ENCODE measurements at regions not wholly inside any gene's neighbourhood (a gene's known extent, or its start where the extent isn't known, plus 50 kb on each side); places are given as distances from the start of the nearest gene placed in this dataset.
"Not testable (repeated sequence)": the region's sequence is repeated elsewhere in the genome, so short reads cannot be mapped to it uniquely, and the experiment has no call there.

DNA sequence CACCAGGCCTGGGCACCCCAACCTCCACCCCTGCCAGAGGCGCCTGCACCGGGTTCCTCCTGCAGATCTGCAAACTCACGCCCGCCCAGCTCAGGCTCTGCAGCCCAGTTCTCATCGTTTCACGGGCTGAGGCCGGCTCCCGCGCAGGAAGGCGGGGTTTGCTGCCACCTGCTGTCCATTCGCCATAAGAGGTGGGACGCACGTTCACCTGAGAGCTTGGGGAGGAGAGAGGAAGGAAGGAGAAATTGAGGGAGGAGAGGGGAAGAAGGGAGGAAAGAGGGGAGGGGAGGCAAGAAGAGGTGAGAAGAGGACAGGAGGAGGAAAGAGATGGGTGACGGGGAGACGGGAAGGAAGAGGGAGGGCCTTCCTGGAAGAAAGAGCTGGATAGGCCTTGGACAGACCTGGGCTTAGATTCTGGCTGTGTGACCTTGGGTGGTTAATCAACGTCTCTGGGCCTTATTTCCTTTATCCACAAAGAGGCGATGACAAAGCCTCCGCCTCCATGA lies 114.5 kb downstream of the ADRA2C start:
- peak; percentile 47 for DNase-seq (ENCODE audit: low spot score)

DNA sequence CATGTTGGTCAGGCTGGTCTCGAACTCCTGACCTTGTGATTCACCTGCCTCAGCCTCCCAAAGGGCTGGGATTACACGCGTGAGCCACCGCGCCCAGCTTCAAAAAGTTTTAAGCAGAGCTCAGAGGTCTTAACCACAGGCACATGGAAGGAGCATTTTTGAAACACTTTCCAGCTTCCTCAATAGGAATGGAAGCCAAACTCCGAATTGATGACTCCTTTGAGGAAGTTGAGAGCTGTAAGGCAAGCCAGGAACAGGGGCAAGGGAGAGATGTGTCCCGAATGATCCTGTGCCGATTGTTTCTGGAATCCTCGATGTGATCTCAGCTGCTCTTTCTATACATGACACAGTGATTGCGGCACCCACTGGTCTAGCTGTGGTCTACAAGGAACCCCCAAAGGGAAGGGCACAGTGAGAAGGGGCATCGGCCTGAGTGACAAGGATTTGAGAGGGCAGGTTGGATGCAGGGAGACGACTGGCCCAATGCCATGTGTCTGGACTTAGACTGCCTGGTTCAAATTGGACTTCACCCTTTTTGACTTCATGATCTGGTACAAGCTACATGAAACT lies 116.2 kb downstream of the ADRA2C start:
- DNase-seq (ENCODE audit: low spot score), result not testable (repeated sequence)

DNA sequence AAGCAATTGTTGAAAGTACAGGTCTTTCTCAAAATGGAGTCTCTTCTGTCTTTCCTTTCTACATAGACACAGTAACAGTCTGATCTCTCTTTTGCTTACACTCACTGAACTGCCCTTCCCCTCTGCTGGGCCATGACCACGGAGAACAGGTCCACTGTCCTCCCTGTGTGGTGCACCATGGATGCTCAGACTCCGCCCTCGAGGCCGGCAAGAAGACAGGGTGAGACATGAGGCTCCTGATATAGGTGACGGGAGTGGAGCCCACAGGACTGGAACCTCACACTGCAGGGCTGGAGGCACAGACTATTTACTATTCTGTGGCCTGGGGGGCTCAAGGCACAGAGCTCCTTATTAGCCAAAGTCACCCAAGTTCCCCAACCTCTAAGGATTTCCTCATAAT lies 118.1 kb downstream of the ADRA2C start:
- not testable (repeated sequence) for DNase-seq (ENCODE audit: low spot score)

DNA sequence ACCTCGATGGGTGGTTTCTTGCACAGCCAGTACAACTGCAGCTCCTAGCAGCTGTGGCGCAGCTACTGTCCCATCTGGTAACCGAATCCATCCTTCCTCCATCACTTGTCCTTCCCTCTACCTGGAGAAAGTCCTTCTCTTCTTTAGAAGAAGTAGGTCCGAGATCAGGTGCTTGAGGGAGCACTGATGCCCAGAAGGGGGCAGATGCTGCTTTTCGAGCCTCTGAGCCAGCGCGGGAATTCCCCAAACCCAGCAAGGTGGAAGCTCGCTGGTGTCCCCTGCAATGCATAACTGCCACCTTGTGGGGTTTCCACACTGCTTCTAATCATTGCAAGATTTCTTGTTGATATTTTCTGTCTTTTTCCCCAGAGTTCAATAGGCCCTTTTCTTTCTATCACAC lies 127.4 kb downstream of the ADRA2C start:
- DNase-seq (ENCODE audit: low spot score), result not testable (repeated sequence)

DNA sequence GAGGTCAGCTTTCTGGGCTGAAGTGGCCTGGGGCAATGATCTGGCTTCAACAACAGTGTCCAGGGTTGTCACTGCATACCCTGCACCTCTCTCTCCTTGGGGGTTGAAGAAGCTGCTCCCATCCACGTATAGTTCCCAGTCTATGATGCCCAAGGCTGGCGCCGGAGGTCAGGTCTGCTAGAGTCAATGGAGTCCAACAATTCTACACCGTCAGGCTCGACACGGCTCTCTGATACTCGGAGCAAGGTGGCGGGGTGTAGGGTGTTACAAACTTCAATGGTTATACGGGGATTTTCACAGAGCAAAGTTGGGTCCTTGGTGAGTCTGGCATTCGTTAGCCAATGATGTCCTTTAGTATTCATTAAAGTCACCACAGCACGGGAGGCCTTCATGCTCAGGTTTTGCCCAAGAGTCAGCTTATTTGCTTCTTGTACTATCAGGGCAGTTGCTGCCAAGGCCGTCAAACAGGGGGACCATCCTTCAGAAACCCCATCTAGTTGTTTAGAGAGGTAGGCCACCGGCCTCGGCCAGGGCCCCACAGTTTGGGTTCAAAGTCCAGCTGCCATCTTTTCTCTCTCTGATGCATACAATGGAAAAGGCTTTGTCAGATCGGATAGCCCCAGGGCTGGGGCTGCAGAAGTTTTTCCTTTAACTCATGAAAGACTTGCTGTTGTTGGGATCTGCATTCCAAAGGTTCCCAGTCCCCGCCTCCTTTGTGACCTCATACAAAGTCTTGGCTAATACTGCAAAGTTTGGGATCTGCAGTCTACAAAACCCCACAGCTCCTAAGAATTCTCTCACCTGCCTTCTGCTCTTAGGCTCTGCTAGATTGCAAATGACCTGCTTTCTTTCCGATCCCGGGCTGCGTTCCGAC lies 128.1 kb downstream of the ADRA2C start:
- not testable (repeated sequence) for DNase-seq (ENCODE audit: low spot score)

DNA sequence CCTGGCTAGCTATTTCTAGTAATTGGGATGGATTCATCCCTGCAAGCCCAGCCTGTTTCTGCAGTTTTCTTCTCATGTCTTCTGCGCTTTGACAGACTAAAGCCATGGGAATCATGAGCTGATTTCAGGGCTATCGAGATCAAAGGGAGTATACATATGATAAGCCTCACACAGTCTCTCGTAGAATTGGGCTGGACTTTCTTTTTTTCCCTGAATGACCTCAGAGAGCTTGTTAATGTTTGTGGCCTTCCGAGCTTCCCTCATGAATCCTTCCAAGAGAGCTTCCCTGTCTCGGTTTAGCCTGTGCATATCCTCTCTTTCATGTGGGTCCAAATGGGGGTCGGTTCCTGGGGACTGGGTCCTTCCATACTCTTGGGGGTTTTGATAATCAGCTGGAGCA lies 130.3 kb downstream of the ADRA2C start:
- no peak for DNase-seq (ENCODE audit: low spot score)

DNA sequence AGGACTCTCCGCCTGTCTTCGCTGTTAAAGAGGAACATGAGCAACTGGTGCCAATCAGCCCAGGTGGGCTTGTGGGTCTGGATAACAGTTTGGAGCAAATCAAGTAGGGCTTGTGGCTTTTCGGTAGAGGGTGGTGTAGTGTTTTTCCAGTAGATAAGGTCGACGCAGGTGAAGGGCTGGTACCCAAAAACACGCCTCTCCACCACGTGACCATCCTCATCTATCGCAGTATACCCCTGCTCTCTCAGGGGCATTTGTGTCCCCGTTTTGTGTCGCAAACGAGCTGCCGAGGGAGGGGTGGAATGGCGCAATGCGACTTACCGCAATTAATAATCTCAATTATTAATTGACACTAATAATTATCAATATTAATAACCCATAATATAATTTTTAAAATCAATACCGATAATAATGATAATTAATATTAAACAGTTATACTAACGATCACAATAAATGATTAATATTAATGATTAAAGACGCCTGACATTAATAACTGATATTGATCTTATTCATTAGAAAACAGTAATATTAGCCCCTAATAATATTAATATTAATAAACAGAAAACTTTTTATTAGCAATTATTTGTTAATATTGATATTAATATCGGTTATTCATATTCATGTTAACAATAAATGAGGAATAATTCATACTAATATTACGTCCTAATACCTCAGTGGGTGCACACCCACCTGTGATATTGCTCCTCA lies 130.8 kb downstream of the ADRA2C start:
- not testable (repeated sequence) for DNase-seq (ENCODE audit: low spot score)

DNA sequence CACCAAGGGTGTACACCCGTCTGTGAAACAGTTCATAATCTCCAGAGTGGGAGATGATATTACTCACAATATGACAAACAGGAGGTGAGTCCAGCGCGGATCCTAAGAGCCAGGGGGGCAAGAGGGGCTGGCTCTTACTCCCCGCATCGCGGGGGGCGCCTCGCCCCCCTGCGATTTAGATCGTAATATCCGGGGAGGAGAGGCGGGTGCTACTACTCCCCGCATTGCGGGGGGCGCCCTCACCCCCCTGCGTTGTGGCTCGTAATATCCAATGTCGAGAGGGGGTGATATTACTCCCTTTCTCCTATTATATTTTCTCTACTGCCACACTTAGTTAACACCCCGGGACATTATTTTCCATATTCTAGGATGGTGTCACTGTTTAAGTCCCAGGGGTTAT lies 131.9 kb downstream of the ADRA2C start:
- no peak for DNase-seq (ENCODE audit: low spot score)

DNA sequence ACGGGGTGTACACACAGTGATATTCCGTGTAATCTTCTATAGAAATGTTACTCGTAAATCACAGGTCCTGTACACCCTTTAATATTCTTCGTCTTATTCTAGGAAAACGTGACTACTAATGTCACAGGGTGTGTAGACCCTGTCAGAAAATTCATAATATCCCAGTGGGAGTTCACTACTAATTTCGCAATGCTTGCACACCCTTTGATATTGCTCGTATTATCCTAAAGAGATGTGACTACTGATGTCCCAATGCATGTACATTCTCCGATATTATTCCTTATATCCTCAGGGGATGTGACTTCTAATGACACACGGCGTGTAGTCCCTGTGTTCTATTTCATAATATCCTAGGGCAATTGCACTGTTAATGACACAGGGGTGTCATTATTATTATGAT lies 132.7 kb downstream of the ADRA2C start:
- DNase-seq (ENCODE audit: low spot score), result not testable (repeated sequence)

DNA sequence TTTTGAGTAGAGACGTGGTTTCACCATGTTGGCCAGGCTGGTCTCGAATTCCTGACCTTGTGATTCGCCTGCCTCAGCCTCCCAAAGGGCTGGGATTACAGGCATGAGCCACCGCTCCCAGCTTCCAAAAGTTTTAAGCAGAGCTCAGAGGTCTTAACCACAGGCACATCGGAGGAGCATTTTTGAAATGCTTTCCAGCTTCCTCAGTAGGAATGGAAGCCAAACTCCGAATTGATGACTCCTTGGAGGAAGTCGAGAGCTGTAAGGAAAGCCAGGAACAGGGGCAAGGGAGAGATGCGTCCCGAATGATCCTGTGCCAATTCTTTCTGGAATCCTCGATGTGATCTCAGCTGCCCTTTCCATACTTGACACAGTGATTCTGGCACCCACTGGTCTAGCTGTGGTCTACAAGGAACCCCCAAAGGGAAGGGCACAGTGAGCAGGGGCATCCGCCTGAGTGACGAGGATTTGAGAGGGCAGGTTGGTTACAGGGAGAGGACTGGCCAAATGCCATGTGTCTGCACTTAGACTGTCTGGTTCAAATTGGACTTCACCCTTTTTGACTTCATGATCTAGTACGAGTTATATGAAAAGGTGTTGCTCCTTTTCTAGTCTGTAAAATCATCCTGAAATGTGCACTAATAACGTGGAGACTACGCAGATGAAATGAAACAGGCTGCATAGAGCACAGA lies 138.2 kb downstream of the ADRA2C start:
- not testable (repeated sequence) for DNase-seq (ENCODE audit: low spot score)

DNA sequence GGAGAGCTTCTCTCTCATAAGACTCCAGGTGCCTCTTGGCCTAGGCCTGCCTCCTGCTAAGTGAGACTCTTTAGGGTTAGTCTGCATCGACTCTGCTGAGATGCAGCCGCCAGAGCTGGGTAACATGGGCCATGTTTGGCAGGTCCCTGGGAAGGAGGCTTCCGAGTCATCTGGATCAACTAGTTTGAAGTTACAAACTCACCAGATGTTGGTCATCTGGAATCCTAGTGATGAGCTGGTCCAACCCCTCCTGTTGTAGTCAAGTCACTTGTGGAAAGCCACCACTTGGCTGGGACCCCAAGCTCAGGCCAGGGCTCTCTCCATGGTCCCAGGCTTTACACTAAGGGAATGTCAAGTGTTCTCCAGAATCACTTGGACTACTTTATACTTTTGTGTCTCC lies 143.4 kb downstream of the ADRA2C start:
- DNase-seq (ENCODE audit: low spot score), result not testable (repeated sequence)

DNA sequence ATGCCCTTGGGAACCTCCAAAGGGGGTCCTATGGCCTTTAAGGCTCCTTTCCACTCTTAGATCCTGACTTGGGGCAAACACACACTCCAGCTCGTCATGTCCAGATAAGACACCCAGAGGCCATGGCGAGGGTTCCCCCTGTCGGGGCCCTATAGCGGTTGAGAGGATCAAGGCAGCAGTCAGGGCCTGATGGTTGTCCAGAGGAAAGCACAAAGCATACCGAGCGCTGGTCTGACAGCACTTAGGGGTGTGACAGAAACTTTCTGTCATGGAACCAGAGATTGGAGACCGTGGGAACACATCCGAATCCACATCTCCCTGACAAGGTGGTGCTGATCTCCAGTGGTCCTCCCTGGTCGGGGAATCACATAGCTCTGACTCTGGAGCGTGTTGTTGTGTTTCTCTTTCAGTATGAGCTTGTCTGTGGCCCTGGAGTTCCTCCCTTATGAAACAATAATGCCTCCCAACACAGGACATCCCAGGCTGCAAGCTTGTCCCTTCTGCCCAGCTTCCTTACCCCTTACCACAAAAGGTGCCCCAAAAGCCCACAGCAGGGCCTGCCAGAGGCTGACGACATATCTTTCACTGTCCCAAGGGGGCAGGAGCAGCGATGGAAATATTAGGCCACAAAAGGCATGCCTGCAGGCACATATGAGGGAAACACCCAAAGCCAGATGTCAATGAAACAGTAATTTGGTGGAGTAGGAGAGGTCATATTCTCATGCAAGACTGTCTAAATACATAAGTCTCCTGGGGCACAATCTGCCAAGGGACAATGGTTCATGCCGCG lies 144.2 kb downstream of the ADRA2C start:
- not testable (repeated sequence) for DNase-seq (ENCODE audit: low spot score)

DNA sequence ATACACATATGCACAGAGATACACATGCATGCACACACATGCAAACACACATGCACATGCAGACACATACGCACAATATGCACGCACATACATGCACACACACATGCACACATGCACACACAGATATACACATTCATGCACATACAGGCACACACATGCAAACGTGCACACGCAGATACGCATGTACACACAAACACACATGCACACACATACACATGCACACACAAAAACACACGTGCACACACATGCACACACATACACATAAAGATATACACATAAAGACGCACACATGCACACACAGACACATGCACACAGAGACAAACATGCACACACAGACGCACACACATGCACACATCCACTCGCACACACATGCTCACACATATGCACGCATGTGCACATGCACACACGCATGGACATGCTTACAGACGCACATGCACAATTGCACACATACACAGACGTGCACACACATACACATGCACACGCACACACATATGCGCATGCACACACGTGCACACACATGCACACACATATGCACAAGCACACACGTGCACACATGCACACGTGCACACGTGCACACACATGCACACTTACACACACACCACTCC lies 145.2 kb downstream of the ADRA2C start:
- DNase-seq (ENCODE audit: low spot score), result no peak

DNA sequence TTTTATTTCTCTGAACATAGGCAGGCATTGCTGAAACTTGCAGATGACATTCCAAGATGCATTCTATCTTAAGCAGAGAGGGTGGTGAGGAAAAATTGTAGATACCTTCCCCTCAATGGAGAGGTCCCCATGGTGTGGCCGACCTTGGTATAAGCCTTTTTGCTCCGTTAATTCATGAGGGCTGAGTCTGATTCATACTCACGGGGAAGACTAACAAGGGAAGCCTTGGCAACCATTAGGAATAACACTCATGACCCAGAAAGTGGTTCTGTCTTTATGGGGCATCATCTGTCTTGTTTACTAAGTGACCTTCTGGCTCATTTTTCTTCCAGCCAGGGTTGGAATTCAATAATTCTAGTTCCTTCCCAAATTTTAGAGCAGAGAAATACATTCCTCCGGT lies 148.3 kb downstream of the ADRA2C start:
- DNase-seq (ENCODE audit: low spot score), result not testable (repeated sequence)

DNA sequence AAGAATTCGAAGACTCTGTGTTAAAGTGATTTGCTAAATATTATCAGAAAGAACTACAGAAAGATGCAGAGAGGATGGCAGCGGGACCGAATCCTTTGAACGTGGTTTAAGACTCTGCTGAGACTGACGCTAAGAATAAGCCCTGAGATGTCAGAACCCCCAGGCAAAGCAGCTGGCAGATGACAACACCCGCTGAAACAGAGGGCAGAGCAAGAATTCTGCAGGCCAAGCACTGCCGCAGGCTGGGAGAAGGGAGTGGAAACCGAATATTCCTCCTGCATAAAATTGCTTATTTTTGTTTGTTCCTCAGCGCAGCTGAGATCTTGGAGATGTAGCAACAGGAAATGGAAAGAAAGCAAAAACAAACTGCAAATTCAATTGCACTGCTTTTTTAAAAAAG lies 153.3 kb downstream of the ADRA2C start:
- DNase-seq (ENCODE audit: low spot score), result not testable (repeated sequence)

DNA sequence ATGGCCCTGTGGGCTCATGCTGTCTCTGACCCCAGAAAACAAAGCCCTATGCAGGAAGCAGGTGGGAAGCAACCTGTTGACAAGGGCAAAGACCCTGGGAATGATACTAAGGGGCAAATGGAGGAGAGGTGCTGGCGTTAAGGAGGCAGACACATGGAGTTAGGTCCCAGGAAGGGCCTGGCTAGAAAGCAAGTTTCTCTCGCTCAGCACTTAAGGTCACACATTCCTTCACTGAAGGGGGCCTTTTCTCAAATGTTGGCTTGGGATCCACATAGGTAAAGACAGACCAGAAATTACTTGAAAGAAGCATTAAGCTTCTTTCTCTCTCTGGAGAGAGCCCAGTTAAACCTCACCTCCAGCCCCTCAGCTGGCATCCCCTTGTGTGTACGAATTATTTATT lies 155.7 kb downstream of the ADRA2C start:
- DNase-seq (ENCODE audit: low spot score), result not testable (repeated sequence)

DNA sequence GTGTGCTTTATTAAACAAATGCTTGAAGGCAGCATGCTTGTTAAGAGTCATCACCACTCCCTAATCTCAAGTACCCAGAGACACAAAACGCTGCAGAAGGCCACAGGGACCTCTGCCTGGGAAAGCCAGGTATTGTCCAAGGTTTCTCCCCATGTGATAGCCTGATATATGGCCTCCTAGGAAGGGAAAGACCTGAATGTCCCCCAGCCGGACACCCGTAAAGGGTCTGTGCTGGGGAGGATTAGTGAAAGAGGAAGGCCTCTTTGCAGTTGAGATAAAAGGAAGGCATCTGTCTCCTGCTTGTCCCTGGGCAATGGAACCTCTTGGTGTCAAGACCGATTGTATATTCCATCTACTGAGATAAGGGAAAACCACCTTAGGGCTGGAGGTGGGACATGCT lies 159.7 kb downstream of the ADRA2C start:
- DNase-seq (ENCODE audit: low spot score), result not testable (repeated sequence)

DNA sequence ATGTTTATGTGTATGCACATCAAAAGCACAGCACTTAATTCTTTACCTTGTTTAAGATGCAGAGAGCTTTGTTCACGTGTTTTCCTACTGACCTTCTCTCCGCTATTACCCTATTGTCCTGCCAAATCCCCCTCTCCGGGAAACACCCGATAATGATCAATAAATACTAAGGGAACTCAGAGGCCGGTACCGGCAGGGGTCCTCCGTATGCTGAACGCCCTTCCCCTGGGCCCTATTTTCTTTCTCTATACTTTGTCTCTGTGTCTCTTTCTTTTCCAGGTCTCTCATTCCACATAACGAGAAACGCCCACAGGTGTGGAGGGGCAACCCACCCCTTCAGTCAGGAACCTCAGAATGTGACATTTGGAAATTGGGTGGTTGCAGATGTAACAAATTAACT lies 160.1 kb downstream of the ADRA2C start:
- not testable (repeated sequence) for DNase-seq (ENCODE audit: low spot score)

DNA sequence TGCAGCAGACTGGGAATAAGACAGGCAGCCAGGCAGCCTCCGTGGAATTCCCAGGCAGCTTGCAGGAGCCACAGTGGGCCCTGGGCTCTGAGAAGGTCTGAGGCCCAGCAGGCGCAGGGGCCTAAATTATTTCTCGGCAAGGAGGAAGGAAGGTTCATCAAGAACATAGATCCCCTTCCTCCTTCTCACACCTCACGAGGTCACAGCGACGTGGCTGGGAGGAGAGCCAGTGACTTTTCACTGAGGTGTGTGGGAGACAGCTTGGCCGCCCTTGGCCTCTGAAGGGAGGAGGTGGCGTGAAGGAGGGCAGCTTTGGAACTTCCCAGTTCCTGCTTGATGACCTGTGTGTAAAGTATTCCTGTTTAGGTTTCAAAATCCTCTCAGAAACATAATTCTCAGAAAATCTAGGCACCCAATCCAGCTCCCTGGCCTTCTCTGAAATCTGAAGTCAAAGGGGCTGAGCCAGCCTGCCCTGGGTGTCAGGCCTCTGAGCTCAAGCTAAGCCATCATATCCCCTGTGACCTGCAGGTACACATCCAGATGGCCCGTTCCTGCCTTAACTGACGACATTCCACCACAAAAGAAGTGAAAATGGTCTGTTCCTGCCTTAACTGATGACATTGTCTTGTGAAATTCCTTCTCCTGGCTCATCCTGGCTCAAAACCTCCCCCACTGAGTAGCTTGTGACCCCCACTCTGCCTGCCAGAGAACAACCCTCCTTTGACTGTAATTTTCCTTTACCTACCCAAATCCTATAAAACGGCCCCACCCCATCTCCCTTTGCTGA lies 161.0 kb downstream of the ADRA2C start:
- not testable (repeated sequence) for DNase-seq (ENCODE audit: low spot score)

DNA sequence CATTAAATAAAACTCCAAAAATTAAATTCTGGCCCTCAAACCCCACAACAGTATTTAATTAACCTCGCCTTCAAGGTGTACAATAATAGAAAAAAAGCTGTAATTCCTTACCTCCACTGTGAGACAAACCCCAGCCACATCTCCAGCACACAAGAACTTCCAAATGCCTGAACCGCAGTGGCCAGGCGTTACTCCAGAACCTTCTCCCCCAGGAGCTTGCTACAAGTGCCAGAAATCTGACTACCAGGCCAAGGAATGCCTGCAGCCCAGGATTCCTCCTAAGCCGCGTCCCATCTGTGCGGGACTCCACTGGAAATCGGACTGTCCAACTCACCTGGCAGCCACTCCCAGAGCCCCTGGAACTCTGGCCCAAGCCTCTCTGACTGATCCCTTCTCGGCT lies 163.2 kb downstream of the ADRA2C start:
- not testable (repeated sequence) for DNase-seq (ENCODE audit: low spot score)
